ENCODE measurements at regions not wholly inside any gene's neighbourhood (a gene's known extent, or its start where the extent isn't known, plus 50 kb on each side); places are given as distances from the start of the nearest gene placed in this dataset.

DNA sequence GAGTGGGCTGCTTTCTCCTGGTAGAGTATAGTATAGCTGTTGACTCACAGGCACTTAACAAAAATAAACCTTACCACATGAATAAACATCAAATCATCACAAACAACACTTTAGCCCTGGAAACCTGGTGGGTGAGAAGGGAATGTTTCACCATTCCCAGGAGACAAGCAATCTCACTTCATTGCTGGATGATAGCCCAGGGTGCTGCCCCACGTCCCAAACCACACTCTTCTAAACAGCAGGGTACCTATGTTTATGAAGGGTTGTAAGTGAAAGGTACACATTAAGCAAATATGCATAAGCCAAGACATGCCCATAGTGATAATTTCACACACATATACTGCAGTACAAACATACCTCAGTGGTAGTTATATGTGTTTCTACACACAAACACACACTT, 276.2 kb downstream of the FGFR2 start:
- H3K4me1 ChIP-seq (ENCODE audit: control insufficient read depth, extremely low read depth, insufficient read depth, low read length): peaks cover 48% of the 10 kb centered on the region
- dilution Hi-C loops (cut with MboI; ENCODE audit: extremely low pct_ligation_motif_present, low sequenced_read_pairs): no loop called here
- H4K20me1 ChIP-seq (ENCODE audit: control insufficient read depth, extremely low read depth, insufficient read depth, low read length): no peaks in the 10 kb centered on the region
- no peaks in the 10 kb centered on the region for H3K36me3 ChIP-seq (ENCODE audit: control insufficient read depth in 2 of 2, extremely low read depth in 1 of 2, insufficient read depth in 2 of 2, low read length in 2 of 2)
- DNase-seq (ENCODE audit: low read depth, low spot score): no peak
- H3K4me2 ChIP-seq (ENCODE audit: control insufficient read depth, extremely low read depth, insufficient read depth, low read depth, low read length): no peak overlapping the region
- H3K79me2 ChIP-seq (ENCODE audit: control insufficient read depth, insufficient read depth, low read length): no peaks in the 10 kb centered on the region
- no peaks in the 10 kb centered on the region for H3K9me1 ChIP-seq (ENCODE audit: control insufficient read depth, extremely low read depth, insufficient read depth, low read length)
- no peak overlapping the region for H3K27ac ChIP-seq (ENCODE audit: control insufficient read depth, insufficient read depth, low read length)
- FAIRE-seq: peak; percentile 66
- H2AFZ ChIP-seq (ENCODE audit: control insufficient read depth, low read length): peak overlapping the region; percentile 53
- H3K9me3 ChIP-seq (ENCODE audit: control insufficient read depth, low read depth, low read length): no peaks in the 10 kb centered on the region
- no peaks in the 10 kb centered on the region for H3K27me3 ChIP-seq (ENCODE audit: control insufficient read depth, extremely low read depth, insufficient read depth, low read length)
- TF ChIP-seq, protein P1, sequence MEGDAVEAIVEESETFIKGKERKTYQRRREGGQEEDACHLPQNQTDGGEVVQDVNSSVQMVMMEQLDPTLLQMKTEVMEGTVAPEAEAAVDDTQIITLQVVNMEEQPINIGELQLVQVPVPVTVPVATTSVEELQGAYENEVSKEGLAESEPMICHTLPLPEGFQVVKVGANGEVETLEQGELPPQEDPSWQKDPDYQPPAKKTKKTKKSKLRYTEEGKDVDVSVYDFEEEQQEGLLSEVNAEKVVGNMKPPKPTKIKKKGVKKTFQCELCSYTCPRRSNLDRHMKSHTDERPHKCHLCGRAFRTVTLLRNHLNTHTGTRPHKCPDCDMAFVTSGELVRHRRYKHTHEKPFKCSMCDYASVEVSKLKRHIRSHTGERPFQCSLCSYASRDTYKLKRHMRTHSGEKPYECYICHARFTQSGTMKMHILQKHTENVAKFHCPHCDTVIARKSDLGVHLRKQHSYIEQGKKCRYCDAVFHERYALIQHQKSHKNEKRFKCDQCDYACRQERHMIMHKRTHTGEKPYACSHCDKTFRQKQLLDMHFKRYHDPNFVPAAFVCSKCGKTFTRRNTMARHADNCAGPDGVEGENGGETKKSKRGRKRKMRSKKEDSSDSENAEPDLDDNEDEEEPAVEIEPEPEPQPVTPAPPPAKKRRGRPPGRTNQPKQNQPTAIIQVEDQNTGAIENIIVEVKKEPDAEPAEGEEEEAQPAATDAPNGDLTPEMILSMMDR (optimal IDR thresholded peaks at IDR 0.05 in 1 of 3, IDR thresholded peaks at IDR 0.05 in 1 of 3, conservative IDR thresholded peaks at IDR 0.05 in 1 of 3; ENCODE audit: extremely low read depth in 1 of 3, insufficient read depth in 2 of 3, low read length in 3 of 3): no peak
- TF ChIP-seq EZH2 (IDR thresholded peaks at IDR 0.05; ENCODE audit: low read length): no peak
- H3K4me3 ChIP-seq (ENCODE audit: control insufficient read depth in 2 of 3, extremely low read depth in 1 of 3, insufficient read depth in 2 of 3, low read depth in 1 of 3, low read length in 3 of 3): no peak overlapping the region
- no peak overlapping the region for H3K9ac ChIP-seq (ENCODE audit: control insufficient read depth, extremely low read depth, insufficient read depth, low read length)

DNA sequence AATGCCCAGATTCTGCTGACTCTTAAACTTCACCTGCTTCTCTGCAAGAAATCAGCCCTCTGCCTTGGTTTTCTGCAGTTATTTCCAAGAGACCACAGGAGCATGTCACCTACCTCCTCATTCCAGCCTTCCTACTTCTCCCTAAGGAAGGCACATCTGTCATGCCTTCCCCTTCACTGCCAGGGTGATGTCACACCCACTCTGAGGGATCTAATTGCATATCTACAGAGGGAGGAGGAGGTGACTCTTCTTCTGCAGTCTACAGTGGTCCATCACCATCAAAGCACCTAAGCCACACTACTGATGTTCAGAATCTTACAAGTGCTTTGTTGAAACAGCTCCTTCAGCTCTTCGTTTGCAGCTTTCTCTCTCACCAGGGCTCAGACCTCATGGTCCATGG, 275.5 kb downstream of the FGFR2 start:
- H4K20me1 ChIP-seq (ENCODE audit: control insufficient read depth, extremely low read depth, insufficient read depth, low read length): no peaks in the 10 kb centered on the region
- peak; percentile 69 for FAIRE-seq
- H2AFZ ChIP-seq (ENCODE audit: control insufficient read depth, low read length): peak overlapping the region; percentile 27
- no peak overlapping the region for H3K4me3 ChIP-seq (ENCODE audit: control insufficient read depth in 2 of 3, extremely low read depth in 1 of 3, insufficient read depth in 2 of 3, low read depth in 1 of 3, low read length in 3 of 3)
- H3K9ac ChIP-seq (ENCODE audit: control insufficient read depth, extremely low read depth, insufficient read depth, low read length): no peak overlapping the region
- no peaks in the 10 kb centered on the region for H3K79me2 ChIP-seq (ENCODE audit: control insufficient read depth, insufficient read depth, low read length)
- no peaks in the 10 kb centered on the region for H3K9me3 ChIP-seq (ENCODE audit: control insufficient read depth, low read depth, low read length)
- H3K4me1 ChIP-seq (ENCODE audit: control insufficient read depth, extremely low read depth, insufficient read depth, low read length): peaks cover 49% of the 10 kb centered on the region
- no peak for DNase-seq (ENCODE audit: low read depth, low spot score)
- H3K9me1 ChIP-seq (ENCODE audit: control insufficient read depth, extremely low read depth, insufficient read depth, low read length): no peaks in the 10 kb centered on the region
- H3K27ac ChIP-seq (ENCODE audit: control insufficient read depth, insufficient read depth, low read length): peak overlapping the region; percentile 10
- H3K4me2 ChIP-seq (ENCODE audit: control insufficient read depth, extremely low read depth, insufficient read depth, low read depth, low read length): no peak overlapping the region
- TF ChIP-seq EZH2 (IDR thresholded peaks at IDR 0.05; ENCODE audit: low read length): no peak
- TF ChIP-seq, protein P1 (optimal IDR thresholded peaks at IDR 0.05 in 1 of 3, IDR thresholded peaks at IDR 0.05 in 1 of 3, conservative IDR thresholded peaks at IDR 0.05 in 1 of 3; ENCODE audit: extremely low read depth in 1 of 3, insufficient read depth in 2 of 3, low read length in 3 of 3): no peak
- dilution Hi-C loops (cut with MboI; ENCODE audit: extremely low pct_ligation_motif_present, low sequenced_read_pairs): no loop called here
- no peaks in the 10 kb centered on the region for H3K27me3 ChIP-seq (ENCODE audit: control insufficient read depth, extremely low read depth, insufficient read depth, low read length)
- no peaks in the 10 kb centered on the region for H3K36me3 ChIP-seq (ENCODE audit: control insufficient read depth in 2 of 2, extremely low read depth in 1 of 2, insufficient read depth in 2 of 2, low read length in 2 of 2)
